Type B pancreatic cell (in vitro differentiated cells): ENCODE measurements at regions not wholly inside any gene's neighbourhood (a gene's known extent, or its start where the extent isn't known, plus 50 kb on each side); places are given as distances from the start of the nearest gene placed in this dataset.

ENCODE experiments used
- DNase-seq: peaks from one replicate; pipeline ENCODE4 v3.0.0; 2021; ENCODE audit warnings: mixed read lengths; ENCODE audit not compliant: unreplicated experiment; ENCODE audit errors: extremely low spot score
- H3K27ac Mint-ChIP-seq: 2 replicates; pipeline ENCODE4 v1.8.0; 2021; ENCODE audit warnings: mild to moderate bottlenecking, mixed read lengths
- H3K27me3 Mint-ChIP-seq: 2 replicates; pipeline ENCODE4 v1.8.0; 2021; ENCODE audit warnings: mixed read lengths
- H3K36me3 Mint-ChIP-seq: 2 replicates; pipeline ENCODE4 v1.8.0; 2021; ENCODE audit warnings: mixed read lengths
- H3K4me1 Mint-ChIP-seq: one replicate; pipeline ENCODE4 v1.8.0; 2021; ENCODE audit warnings: mixed read lengths; ENCODE audit not compliant: unreplicated experiment
- H3K4me3 Mint-ChIP-seq: 2 replicates; pipeline ENCODE4 v1.8.0; 2021; ENCODE audit warnings: mild to moderate bottlenecking, mixed read lengths
- H3K9me3 Mint-ChIP-seq: 2 replicates; pipeline ENCODE4 v1.8.0; 2021; ENCODE audit warnings: mixed read lengths
- CTCF ChIP-seq: fragments of 200-600 bp; sonication (generic); conservative IDR thresholded peaks from 2 replicates; pipeline ENCODE4 v1.5.0; 2021; ENCODE audit warnings: antibody characterized with exemption, mild to moderate bottlenecking

DNA sequence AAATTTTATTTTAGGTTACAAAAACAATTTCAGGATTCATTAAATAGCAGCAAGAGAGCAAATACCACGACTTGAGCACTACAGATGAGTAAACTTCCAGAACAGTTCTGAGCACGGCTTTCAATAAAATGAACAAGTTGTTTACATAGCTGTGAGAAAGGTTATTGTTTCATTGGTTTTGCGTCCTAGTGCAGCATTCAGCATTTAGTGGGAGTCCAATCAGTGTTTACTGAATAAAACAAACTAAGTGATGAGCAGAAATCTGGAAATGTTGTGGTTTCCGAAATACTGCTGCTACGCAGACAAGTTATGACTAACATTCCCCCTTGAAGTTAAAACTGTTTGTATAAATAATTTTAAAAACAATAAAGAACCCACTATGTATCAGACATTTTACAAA, 251.5 kb upstream of the STARD13 start:
- no peak for DNase-seq
- H3K36me3 Mint-ChIP-seq, result no peaks in the 10 kb centered on the region
- no peak for TF ChIP-seq CTCF
- H3K27ac Mint-ChIP-seq, result no peak overlapping the region
- no peak overlapping the region for H3K4me3 Mint-ChIP-seq
- no peaks in the 10 kb centered on the region for H3K9me3 Mint-ChIP-seq
- no peaks in the 10 kb centered on the region for H3K27me3 Mint-ChIP-seq
- H3K4me1 Mint-ChIP-seq, result peaks cover 22% of the 10 kb centered on the region

- Mint-ChIP-seq H3K36me3 (no peaks in the 10 kb centered on the region), H3K4me3 (no peak overlapping the region), H3K9me3 (no peaks in the 10 kb centered on the region), H3K27me3 (no peaks in the 10 kb centered on the region), H3K4me1 (peaks cover 22% of the 10 kb centered on the region), H3K27ac (no peak overlapping the region)
- no peak for DNase-seq
- no peak for TF ChIP-seq CTCF
Observed at GRCh38 chr13:33537676-33538075, 252.1 kb upstream of the STARD13 start.

- Mint-ChIP-seq H3K27me3 (no peaks in the 10 kb centered on the region), H3K9me3 (no peaks in the 10 kb centered on the region), H3K27ac (peak overlapping the region; percentile 100), H3K4me1 (peaks cover 35% of the 10 kb centered on the region), H3K4me3 (peak overlapping the region; percentile 92), H3K36me3 (no peaks in the 10 kb centered on the region)
- no peak for TF ChIP-seq CTCF
- no peak for DNase-seq
Observed at GRCh38 chr13:33541456-33541855, 255.9 kb upstream of the STARD13 start.

- H3K27me3 Mint-ChIP-seq, result no peaks in the 10 kb centered on the region
- TF ChIP-seq CTCF, result no peak
- H3K4me3 Mint-ChIP-seq, result peak overlapping the region; percentile 92
- H3K9me3 Mint-ChIP-seq, result no peaks in the 10 kb centered on the region
- peak overlapping the region; percentile 100 for H3K27ac Mint-ChIP-seq
- peaks cover 33% of the 10 kb centered on the region for H3K4me1 Mint-ChIP-seq
- no peak for DNase-seq
- no peaks in the 10 kb centered on the region for H3K36me3 Mint-ChIP-seq
Observed at GRCh38 chr13:33541962-33542308, 256.4 kb upstream of the STARD13 start.

DNA sequence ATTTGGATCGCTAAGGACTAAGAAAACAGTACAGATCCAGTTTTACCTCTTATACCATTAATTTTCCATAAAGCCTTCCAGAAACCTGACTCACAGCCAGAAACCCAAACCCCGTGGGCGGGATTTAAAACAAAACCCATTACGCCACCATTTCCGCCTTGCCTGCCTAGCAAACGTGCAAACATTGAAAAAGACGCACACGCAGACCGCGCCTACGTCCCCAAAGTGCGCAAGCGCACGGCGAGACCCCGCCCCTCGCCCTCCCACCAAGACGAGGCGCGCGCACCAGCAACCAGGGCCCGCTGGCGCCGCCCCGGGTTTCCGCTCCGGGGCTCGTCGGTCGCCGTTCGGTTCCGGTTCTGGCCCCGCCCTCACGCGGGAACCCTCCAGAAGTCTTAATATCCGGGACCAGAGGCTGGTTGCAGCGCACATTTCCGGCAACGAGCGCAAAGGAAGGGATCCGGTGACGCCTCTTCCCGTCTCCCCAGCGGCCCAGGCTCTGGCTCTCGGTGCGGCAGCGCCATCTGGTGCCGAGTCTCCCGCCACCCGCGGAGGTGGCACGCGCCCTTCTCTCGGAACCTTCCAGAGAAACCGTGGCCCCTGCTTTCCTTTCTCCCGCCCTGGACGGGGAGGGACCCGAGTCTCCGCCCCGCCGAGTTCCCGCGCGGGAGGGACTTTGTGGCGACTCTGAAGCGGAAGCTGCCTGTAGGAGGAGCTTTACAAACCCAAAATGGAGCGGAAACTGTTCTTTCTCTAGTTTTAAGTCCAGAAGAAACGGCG, 256.9 kb upstream of the STARD13 start:
- Mint-ChIP-seq H3K4me3 (peak overlapping the region; percentile 92), H3K36me3 (no peaks in the 10 kb centered on the region), H3K4me1 (peaks cover 32% of the 10 kb centered on the region), H3K9me3 (no peaks in the 10 kb centered on the region), H3K27ac (peak overlapping the region; percentile 100), H3K27me3 (no peaks in the 10 kb centered on the region)
- TF ChIP-seq CTCF, result peak; percentile 89
- peak; percentile 99 for DNase-seq
